A673 (cell line): ENCODE measurements at regions not wholly inside any gene's neighbourhood (a gene's known extent, or its start where the extent isn't known, plus 50 kb on each side); places are given as distances from the start of the nearest gene placed in this dataset.

Source experiments
- CTCF ChIP-seq: fragments of 300-800, 200-600 bp; sonication (generic); conservative IDR thresholded peaks from 2 replicates; pipeline ENCODE4 v1.5.1; 2017; ENCODE audit warnings: low read depth, mild to moderate bottlenecking, antibody characterized with exemption, low read length, moderate library complexity, mixed read lengths
- EZH2 ChIP-seq: fragments of 200-600 bp; sonication (generic); IDR thresholded peaks from 2 replicates; pipeline ENCODE4 v1.6.1; 2017; ENCODE audit warnings: borderline replicate concordance, low read depth, mild to moderate bottlenecking, mixed read lengths, antibody characterized with exemption, low read length; ENCODE audit not compliant: poor library complexity, severe bottlenecking

- no peak for TF ChIP-seq CTCF
- TF ChIP-seq EZH2, result no peak
Measured at GRCh38 chr2:163175294-163175693, 336.7 kb upstream of the KCNH7 start.
